DND-41 (cell line): ENCODE measurements at regions not wholly inside any gene's neighbourhood (a gene's known extent, or its start where the extent isn't known, plus 50 kb on each side); places are given as distances from the start of the nearest gene placed in this dataset.

ENCODE experiments used
- CTCF ChIP-seq: IDR thresholded peaks from 2 replicates; pipeline ENCODE4 v1.5.1; 2012; ENCODE audit warnings: borderline replicate concordance, low read length, moderate library complexity, mild to moderate bottlenecking; ENCODE audit not compliant: poor library complexity, severe bottlenecking; ENCODE audit errors: extremely low read depth
- EZH2 ChIP-seq: IDR thresholded peaks from 3 replicates; pipeline ENCODE4 v1.6.1; 2012; ENCODE audit warnings: borderline replicate concordance, low read depth, mild to moderate bottlenecking, moderate library complexity, low read length, inconsistent platforms; ENCODE audit not compliant: severe bottlenecking

DNA sequence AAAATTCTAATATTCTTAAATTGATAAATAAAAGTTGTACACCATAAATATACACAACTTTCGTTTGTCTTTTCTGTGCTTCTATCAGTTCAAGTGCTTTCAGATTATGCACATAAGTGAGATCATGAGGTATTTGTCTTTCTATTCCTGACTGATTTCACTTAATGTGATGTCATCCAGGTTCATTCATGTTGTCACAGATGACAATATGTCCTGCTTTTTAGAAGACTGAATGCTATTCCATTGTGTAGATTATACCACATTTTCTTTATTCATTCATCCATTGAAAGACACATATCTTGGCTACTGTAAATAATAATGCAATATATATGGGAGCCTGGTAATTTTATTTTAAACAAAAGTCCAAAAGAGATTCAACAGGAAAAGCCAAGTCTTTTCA, 190.1 kb upstream of the ERBB4 start:
- TF ChIP-seq CTCF (no peak), EZH2 (no peak)
